ENCODE measurements at regions not wholly inside any gene's neighbourhood (a gene's known extent, or its start where the extent isn't known, plus 50 kb on each side); places are given as distances from the start of the nearest gene placed in this dataset.
"Not testable (repeated sequence)": the region's sequence is repeated elsewhere in the genome, so short reads cannot be mapped to it uniquely, and the experiment has no call there.

DNA sequence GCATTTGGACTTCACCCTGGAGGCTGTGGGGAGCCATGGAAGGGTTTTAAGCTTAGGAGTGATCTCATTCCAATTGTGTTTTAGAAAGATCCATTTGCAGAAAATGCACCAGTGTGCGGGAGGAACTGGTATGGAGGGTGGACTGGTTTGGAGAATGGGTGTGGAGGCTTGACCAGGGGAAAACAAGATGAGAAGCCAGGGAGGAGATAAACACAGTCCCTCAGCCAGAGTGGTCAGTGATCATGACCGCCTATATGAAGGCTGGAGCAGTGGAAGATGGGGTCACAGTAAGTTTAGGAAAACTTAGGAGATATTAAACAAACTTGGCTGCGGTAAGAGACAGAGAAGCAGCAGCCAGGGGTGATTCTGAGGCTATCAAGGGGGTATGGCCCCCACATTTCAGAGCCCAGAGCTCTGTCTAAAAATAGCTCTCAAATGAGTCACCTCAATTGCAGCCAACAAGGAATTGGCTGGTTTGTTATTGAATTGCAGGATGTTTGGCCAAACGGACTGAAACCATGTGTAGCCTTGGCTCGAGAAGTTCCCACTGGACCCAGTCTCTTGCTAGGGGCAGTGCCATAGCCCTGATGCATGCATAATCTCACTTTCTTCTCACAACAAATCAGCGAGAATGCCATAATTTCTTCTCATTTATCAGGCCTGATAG lies 159.9 kb upstream of the TOP1 start:
- TF ChIP-seq, protein P1, sequence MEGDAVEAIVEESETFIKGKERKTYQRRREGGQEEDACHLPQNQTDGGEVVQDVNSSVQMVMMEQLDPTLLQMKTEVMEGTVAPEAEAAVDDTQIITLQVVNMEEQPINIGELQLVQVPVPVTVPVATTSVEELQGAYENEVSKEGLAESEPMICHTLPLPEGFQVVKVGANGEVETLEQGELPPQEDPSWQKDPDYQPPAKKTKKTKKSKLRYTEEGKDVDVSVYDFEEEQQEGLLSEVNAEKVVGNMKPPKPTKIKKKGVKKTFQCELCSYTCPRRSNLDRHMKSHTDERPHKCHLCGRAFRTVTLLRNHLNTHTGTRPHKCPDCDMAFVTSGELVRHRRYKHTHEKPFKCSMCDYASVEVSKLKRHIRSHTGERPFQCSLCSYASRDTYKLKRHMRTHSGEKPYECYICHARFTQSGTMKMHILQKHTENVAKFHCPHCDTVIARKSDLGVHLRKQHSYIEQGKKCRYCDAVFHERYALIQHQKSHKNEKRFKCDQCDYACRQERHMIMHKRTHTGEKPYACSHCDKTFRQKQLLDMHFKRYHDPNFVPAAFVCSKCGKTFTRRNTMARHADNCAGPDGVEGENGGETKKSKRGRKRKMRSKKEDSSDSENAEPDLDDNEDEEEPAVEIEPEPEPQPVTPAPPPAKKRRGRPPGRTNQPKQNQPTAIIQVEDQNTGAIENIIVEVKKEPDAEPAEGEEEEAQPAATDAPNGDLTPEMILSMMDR (conservative IDR thresholded peaks at IDR 0.05; ENCODE audit: low read depth, low read length) = no peak
- peak; percentile 94 for DNase-seq (ENCODE audit: low read depth)
- H3K4me3 ChIP-seq (ENCODE audit: low read depth, low read length) = no peak overlapping the region

DNA sequence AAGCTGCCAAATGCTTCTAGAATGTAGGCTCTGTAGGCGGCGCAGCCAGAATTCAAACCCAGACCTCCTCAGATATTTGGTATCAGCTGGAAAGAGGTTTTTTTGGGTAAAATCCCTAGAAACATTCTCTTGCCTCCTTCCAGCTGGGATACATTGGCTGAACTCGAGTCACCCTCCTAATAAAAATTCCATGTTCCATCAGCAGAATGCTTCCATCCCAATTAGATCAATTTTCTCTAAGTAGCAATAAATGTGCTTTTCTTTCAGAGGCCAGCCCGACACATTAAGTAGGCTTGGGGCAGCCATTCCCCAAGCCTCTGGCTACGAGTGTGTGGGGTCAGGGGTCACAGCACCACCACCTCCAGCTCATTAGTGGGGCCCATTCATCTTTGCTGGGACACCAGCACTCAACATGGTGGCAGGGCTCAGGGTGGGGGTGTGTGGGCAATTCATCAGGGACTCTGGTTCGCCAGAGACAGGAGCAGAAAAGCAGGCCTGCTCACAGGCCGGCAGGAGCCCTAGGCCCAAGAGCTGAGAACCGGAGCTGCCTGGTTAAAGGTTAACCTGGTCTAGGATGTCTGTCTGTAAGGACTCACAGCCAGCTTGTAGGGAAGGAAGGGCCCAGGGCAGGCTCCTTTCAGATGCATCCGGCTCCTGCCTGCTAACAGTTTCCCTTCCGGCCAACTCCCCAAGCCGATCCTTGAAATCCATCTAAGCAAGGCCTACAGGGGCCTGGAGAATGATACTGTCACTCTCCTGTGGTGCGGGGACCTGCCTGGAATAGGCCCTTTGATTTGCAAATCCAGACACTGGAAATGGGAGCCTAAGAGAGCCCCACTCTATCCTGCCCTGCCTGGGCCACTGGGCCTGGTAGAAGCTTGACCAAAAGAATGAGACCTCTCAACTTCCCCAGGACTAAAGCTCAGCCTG lies 159.1 kb upstream of the TOP1 start:
- H3K4me3 ChIP-seq (ENCODE audit: low read depth, low read length) = no peak overlapping the region
- DNase-seq (ENCODE audit: low read depth) = no peak
- TF ChIP-seq, protein P1 (conservative IDR thresholded peaks at IDR 0.05; ENCODE audit: low read depth, low read length) = no peak

DNA sequence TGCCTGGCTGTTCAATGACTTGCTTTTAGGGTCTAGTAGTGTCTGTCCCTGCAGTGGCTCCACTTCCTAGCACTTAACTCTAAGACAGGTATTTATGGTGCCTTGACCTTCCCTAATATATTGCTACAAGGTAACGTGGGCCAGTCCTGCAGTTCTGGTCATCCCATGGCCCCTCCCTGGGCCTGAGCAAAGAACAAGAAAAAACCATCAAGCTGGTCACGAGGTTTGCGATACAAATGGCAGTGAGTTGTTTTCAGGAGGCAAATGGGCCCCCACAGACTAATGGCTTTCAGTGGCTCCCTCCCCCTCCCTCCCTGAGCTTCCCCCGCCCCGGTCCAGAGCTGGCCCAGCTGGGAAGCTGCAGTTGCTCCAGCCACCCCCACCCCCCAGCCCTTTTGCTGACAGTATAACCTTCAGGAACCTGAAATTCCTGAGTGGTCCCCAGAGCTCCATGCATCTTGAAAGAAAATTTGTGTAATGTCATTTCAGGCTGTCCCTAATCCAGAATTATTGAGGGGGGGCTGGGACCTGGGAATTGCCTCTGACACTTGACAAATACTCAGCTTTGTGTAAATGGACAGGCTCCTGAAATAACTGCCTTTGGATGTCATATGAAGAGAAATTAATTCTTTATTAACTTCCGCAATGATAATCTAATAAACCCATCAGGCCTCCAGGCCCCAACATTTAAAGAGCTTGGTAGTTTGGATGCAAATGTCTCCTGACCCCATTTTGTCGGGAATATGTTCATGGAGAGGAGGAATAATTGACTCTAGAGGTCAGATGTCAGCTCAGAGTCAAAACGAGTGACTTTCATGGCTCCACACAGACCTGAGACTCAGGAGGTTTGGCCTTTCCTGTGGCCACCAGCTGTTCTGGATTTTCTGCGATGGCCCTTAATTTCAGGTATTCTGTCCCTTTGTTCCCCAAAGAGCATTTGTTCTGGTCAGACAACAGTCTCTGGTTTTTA lies 153.2 kb upstream of the TOP1 start:
- H3K4me3 ChIP-seq (ENCODE audit: low read depth, low read length) = no peak overlapping the region
- no peak for DNase-seq (ENCODE audit: low read depth)
- TF ChIP-seq, protein P1 (conservative IDR thresholded peaks at IDR 0.05; ENCODE audit: low read depth, low read length) = no peak

DNA sequence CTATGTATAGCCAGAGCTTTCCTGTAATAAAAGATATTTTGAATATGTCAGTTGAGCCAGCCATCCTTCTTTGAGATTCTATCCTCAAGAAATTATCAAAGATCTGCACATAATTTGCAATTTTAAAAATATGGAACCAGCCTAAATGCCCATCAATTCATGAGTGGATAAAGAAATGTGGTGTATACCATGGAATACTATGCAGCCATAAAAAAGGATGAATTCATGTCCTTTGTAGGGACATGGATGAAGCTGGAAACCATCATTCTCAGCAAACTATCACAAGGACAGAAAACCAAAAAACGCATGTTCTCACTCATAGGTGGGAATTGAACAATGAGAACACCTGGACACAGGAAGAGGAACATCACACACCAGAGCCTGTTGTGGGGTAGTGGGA lies 150.5 kb upstream of the TOP1 start:
- not testable (repeated sequence) for H3K4me3 ChIP-seq (ENCODE audit: low read depth, low read length); DNase-seq (ENCODE audit: low read depth)

DNA sequence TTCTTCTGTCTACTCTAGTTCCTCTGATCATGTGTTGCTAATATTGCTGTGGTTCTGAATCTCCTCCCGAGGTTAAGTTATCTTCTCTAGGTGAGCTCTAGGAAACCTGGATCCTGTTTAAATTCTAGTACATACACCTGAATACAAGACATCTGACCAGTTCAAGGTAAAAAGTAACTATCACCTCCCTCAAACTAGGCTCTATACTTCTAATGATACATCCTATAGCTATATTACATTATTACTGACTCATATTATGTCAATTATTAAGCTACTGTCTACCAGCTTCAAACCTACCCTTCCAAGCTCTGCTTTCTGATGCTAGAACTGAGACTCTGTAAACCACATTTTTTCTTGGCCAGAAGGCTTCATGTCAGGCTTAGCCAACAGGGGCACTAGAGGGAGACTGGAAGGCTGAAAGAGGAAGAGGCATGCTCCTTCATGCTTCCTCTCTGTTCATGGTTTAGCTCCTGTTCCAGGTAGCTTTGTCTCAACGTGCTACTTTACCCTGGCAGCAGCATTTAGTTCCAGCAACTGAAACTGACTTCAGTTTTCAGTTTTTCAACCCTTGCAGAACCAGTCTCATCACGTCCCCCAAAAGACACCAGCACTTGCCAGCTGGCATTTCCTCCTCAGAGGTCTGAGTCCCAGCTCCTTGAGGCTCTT lies 148.4 kb upstream of the TOP1 start:
- no peak overlapping the region for H3K4me3 ChIP-seq (ENCODE audit: low read depth, low read length)
- peak; percentile 13 for DNase-seq (ENCODE audit: low read depth)
- TF ChIP-seq, protein P1 (conservative IDR thresholded peaks at IDR 0.05; ENCODE audit: low read depth, low read length) = peak; percentile 35

DNA sequence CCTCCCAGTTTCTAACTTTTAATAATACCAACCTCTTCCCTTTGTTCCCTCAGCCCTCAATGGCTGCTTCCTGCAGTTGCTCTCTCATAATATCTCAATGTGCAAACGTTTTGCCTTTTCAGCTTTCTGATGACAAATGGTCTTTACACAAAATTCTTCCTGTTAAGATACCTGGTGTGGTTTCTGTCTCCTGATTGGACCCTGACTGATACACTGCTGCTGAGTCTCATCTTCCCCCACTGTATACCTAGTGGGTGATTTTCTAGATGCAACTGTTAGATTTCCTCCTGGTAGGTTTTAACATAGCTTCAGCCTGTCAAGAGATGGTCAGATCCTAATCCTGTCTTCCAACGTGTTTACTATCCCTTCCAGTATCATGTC lies 147.9 kb upstream of the TOP1 start:
- DNase-seq (ENCODE audit: low read depth) = no peak

More for the DNA sequence above, 147.9 kb upstream of the TOP1 start:
- TF ChIP-seq, protein P1 (conservative IDR thresholded peaks at IDR 0.05; ENCODE audit: low read depth, low read length) = no peak
- no peak overlapping the region for H3K4me3 ChIP-seq (ENCODE audit: low read depth, low read length)
